Limb (tissue), 2 donors: ENCODE measurements at regions not wholly inside any gene's neighbourhood (a gene's known extent, or its start where the extent isn't known, plus 50 kb on each side); places are given as distances from the start of the nearest gene placed in this dataset.
"Not testable (repeated sequence)": the region's sequence is repeated elsewhere in the genome, so short reads cannot be mapped to it uniquely, and the experiment has no call there.

Experiments used
- DNase-seq, 2 donors: peaks; one replicate each; pipeline ENCODE4 v3.0.0-alpha.2; 2016; ENCODE audit errors: extremely low spot score in 2 of 2

GRCh38 chr7:50251765-50252164, 52.8 kb upstream of the IKZF1 start:
- no peak for DNase-seq

GRCh38 chr7:50246551-50246950, 58.0 kb upstream of the IKZF1 start:
- DNase-seq, result no peak

- not testable (repeated sequence) for DNase-seq
Measured at GRCh38 chr7:50242111-50242510, 62.4 kb upstream of the IKZF1 start.

DNA sequence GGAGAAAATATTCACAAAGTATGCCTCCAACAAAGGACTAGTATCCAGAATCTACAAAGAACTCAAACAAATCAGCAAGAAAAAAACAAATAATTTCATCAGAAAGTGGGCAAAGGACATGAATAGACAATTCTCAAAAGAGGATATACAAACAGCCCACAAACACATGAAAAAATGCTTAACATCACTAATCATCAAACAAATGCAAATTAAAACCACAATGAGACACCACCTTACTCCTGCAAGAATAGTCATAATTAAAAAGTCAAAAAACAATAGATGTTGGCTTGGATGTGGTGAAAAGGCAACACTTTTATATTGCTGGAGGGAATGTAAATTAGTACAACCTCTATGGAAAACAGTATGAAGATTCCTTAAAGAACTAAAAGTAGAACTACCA, 63.8 kb upstream of the IKZF1 start:
- DNase-seq, result not testable (repeated sequence)

- DNase-seq, result no peak
Measured at GRCh38 chr7:50229964-50230363, 74.6 kb upstream of the IKZF1 start.

GRCh38 chr7:50228148-50228547, 76.4 kb upstream of the IKZF1 start:
- no peak for DNase-seq

DNA sequence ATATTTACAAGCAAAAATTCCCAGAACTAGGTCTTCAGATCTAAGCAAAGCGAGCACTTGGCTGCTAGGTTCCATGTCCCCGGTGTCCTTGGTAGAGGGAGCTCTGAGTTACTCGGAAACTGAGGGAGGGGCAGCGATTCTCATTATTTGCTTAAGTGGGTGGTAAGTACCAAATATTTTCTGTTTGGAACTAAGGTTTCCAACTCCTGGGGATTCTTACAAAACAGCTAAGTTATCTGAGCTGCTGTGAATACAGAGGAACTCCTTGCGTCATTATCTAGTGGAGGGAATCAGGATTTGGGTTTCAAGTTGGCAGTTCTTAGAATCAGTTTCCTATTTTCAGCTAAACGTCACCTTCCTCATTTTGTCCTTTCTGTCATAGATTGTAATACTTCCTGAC, 76.8 kb upstream of the IKZF1 start:
- DNase-seq, result no peak

GRCh38 chr7:50226669-50227068, 77.8 kb upstream of the IKZF1 start:
- no peak for DNase-seq

GRCh38 chr7:50226145-50226544, 78.4 kb upstream of the IKZF1 start:
- no peak for DNase-seq

- no peak for DNase-seq
Measured at GRCh38 chr7:50221433-50221832, 83.1 kb upstream of the IKZF1 start.

GRCh38 chr7:50221028-50221427, 83.5 kb upstream of the IKZF1 start:
- no peak for DNase-seq

GRCh38 chr7:50220273-50220672, 84.2 kb upstream of the IKZF1 start:
- DNase-seq, result no peak

GRCh38 chr7:50217821-50218281, 86.7 kb upstream of the IKZF1 start:
- DNase-seq, result no peak

DNA sequence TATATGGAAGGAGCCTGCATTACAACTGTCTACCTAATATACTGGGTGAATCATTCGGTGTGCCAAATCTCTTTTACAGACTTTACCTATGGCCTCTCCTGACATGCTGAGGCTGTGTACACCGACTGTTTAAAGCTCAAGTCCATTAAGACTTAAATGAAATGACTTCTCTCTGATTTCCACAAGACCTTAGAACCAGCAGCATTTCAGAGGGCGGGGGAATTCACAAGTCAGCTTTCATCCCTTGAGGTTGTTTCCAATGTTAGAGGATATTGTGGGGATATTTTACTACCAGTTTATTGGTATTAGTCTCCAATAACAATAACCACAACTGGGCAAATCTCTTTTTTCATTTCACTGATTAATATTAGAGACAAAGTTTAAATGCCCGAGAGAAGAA, 87.1 kb upstream of the IKZF1 start:
- no peak for DNase-seq

GRCh38 chr7:50216626-50217025, 87.9 kb upstream of the IKZF1 start:
- no peak for DNase-seq

- DNase-seq, result no peak
Measured at GRCh38 chr7:50214771-50215170, 89.7 kb upstream of the IKZF1 start.

DNA sequence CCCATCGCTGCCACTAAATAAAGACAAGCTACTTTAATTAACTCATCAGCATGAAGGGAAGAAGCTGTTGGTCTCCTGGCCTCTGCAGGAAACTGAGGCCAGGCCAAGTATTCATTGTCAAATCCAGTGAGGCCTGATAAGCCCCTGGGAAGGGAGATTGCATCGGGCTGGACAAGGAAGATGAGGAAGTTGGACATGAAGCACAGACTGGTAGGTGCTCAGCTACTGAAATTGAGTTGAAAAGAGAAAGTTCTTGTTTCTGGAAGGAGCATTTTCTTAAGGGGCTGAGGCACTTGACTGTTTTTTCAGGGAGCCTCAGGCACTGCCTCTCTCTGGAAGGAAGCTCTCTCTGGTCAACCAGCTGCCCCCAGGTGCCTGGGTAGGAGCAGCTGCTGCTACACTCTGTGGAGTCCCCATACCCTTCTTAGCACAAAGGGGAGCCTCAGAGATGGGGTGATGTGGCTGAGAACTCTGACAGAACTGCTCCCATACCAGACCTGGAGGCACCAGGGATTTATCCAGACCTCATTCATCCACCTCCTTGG, 90.3 kb upstream of the IKZF1 start:
- DNase-seq, result no peak

DNA sequence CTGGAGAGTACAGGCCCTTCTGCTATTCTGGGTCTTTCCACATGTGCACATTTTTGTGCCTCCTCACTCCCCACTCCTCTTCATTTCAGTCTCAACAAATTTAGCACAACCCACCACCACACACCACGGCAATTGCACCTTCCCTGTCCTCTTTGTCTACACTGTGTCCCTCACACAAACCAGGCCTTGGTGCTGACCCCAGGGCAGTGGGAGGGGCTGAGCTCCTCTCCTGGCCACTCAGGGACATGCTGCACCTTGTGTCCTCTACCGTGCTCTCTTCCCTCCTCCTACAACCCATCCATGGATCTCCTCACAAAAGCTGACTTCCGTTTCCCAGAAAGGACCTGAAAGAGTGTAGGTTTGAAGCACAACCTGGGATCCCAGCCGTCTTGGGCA, 90.9 kb upstream of the IKZF1 start:
- DNase-seq, result no peak

- no peak for DNase-seq
Measured at GRCh38 chr7:50212666-50213621, 91.6 kb upstream of the IKZF1 start.

GRCh38 chr7:50212016-50212325, 92.5 kb upstream of the IKZF1 start:
- DNase-seq, result no peak

DNA sequence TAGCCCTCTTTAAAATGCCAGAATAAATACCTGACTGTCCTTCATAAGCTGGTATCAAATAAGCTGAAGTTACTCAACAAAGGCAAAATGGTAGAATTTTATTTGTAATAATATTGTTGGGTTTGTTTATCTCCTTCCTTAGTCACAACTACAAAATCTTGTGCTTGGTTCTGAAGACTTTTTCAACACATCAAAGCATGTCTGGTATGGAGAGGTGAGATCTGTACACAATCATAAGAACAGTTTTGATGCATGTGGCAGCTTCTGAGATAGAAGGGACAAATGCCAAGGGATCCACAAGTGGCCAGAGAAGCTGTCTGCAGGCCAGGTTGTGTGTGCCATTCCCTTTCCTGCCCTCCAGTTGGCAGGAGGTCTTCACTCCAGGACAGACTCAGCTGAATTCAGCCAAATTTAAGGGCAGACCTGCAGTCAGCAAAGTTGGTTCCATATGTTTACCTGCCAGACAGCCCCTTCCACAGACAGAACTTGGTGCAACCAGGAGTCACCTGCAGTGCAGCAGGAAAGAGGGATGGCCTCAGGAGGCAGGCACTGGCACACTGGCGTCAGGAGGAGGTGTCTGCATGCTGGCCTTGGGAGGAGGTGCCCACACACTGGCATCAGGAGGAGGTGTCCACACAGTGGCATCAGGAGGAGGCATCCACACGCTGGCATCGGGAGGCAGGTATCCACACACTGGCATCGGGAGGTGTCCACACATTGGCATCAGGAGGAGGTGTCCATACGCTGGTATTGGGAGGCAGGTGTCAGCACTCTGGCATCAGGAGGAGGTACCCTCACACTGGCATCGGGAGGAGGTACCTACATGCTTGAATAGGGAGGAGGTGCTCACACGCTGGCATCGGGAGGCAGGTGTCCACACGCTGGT, 93.1 kb upstream of the IKZF1 start:
- no peak for DNase-seq

DNA sequence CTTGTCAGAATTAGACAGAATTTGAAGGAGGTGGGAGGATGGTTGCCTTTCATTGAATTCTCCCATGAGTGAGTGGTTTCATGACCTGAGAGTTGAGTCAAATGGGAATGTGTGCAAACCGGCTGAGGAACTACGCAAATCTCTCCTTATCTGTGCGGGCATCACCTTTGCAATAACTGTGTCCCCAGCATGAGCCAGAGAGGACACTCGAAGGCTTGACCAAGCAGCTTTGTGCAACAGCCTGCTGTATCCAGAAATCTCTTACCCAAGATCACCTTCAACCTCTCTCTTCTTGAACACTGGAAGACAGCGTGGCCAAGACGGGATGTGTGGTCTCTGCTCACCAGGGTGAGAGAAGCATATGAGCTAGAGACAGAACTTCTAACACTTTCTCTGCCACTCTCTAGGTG, 93.8 kb upstream of the IKZF1 start:
- no peak for DNase-seq
